WTC11 (cell line): ENCODE measurements at regions not wholly inside any gene's neighbourhood (a gene's known extent, or its start where the extent isn't known, plus 50 kb on each side); places are given as distances from the start of the nearest gene placed in this dataset.

Experiments
- CREB1 ChIP-seq: sonication (generic); formaldehyde crosslinking; IDR thresholded peaks from 2 replicates; pipeline ENCODE4 v1.8.0; 2023; ENCODE audit warnings: mild to moderate bottlenecking, missing genetic modification reagents
- CTCF ChIP-seq: fragments of 200-600 bp; IDR thresholded peaks from 2 replicates; pipeline ENCODE4 v1.8.0; 2022; ENCODE audit warnings: antibody characterized with exemption
- EMX1 ChIP-seq: fragments of 250-450 bp; sonication (Bioruptor Pico); IDR thresholded peaks from 2 replicates; pipeline ENCODE4 v1.8.0; 2021; ENCODE audit warnings: mild to moderate bottlenecking
- GABPB1 ChIP-seq: sonication (generic); formaldehyde crosslinking; IDR thresholded peaks from 2 replicates; pipeline ENCODE4 v1.8.1; 2023; ENCODE audit warnings: mild to moderate bottlenecking, missing genetic modification reagents
- NR3C1 ChIP-seq: sonication (generic); formaldehyde crosslinking; conservative IDR thresholded peaks from 2 replicates; pipeline ENCODE4 v1.8.1; 2023; ENCODE audit warnings: low read depth, mild to moderate bottlenecking, missing genetic modification reagents
- STAT6 ChIP-seq: sonication (generic); formaldehyde crosslinking; conservative IDR thresholded peaks from 2 replicates; pipeline ENCODE4 v1.8.1; 2023; ENCODE audit warnings: mild to moderate bottlenecking, low read depth, missing genetic modification reagents, moderate library complexity
- TP53 ChIP-seq: sonication (generic); formaldehyde crosslinking; IDR thresholded peaks from 2 replicates; pipeline ENCODE4 v1.8.1; 2023; ENCODE audit warnings: mild to moderate bottlenecking, missing genetic modification reagents
- ZBTB21 ChIP-seq: sonication (generic); formaldehyde crosslinking; IDR thresholded peaks from 2 replicates; pipeline ENCODE4 v1.8.1; 2023; ENCODE audit warnings: mild to moderate bottlenecking, missing genetic modification reagents, borderline replicate concordance
- ZBTB43 ChIP-seq: sonication (generic); formaldehyde crosslinking; IDR thresholded peaks from 2 replicates; pipeline ENCODE4 v1.8.1; 2023; ENCODE audit warnings: mild to moderate bottlenecking, missing genetic modification reagents
- ZNF121 ChIP-seq: sonication (generic); formaldehyde crosslinking; IDR thresholded peaks from 2 replicates; pipeline ENCODE4 v1.8.0; 2023; ENCODE audit warnings: missing genetic modification reagents
- ZNF532 ChIP-seq: fragments of 250-450 bp; sonication (Bioruptor Pico); IDR thresholded peaks from 2 replicates; pipeline ENCODE4 v1.9.0; 2021; ENCODE audit warnings: mild to moderate bottlenecking, borderline replicate concordance

- TF ChIP-seq ZNF121 (CRISPR knock-in tag) = no peak
- TF ChIP-seq ZBTB43 (CRISPR knock-in tag) = no peak
- TF ChIP-seq TP53 (CRISPR knock-in tag) = no peak
- TF ChIP-seq CREB1 (CRISPR knock-in tag) = no peak
- no peak for TF ChIP-seq ZNF532 (CRISPR knock-in tag)
- TF ChIP-seq GABPB1 (CRISPR knock-in tag) = no peak
- no peak for TF ChIP-seq ZBTB21
- TF ChIP-seq CTCF = no peak
- no peak for TF ChIP-seq EMX1 (CRISPR knock-in tag)
- no peak for TF ChIP-seq NR3C1 (CRISPR knock-in tag)
- no peak for TF ChIP-seq STAT6 (CRISPR knock-in tag)
Measured at GRCh38 chr3:103923907-103924306, 1442.8 kb upstream of the ALCAM start.
